22Rv1 (cell line): ENCODE measurements at regions not wholly inside any gene's neighbourhood (a gene's known extent, or its start where the extent isn't known, plus 50 kb on each side); places are given as distances from the start of the nearest gene placed in this dataset.

Experiments used
- CTCF ChIP-seq: fragments of 450-650 bp; IDR thresholded peaks from 2 replicates; pipeline ENCODE4 v1.5.1; 2017; ENCODE audit warnings: mild to moderate bottlenecking
- ZFX ChIP-seq: fragments of 450-650 bp; IDR thresholded peaks from 2 replicates; pipeline ENCODE4 v1.6.1; 2017; ENCODE audit warnings: antibody characterized with exemption, borderline replicate concordance

GRCh38 chr2:145572238-145572637 is 1052.3 kb upstream of the ZEB2 start:
- no peak for TF ChIP-seq CTCF
- no peak for TF ChIP-seq ZFX
